Hematopoietic multipotent progenitor cell treated with erythropoietin and hydrocortisone succinate and interleukin-3 and kit ligand, for 15 days (in vitro differentiated cells): ENCODE measurements at regions not wholly inside any gene's neighbourhood (a gene's known extent, or its start where the extent isn't known, plus 50 kb on each side); places are given as distances from the start of the nearest gene placed in this dataset.

ENCODE experiments used
- DNase-seq: peaks from one replicate; pipeline ENCODE4 v3.0.0-alpha.2; 2015; ENCODE audit warnings: low spot score

DNA sequence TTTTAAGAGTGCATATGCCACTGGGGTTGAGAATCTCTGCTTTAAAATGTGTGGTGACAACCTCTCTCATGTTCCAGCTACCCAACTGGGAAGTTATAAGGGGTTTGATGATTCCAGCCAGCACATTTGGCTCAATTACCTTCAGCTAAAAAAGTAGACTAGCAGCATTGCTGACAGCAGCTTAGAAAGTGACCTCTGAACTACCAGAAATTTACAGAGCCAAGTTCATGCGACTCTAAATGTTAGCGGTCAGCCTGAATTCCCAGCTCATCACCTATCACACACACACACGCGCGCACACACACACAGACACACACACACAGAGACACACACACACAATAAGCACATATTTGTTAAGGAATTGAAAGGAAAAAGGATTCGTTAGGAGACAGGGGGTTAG, 377.5 kb downstream of the TMEM167A start:
- DNase-seq = no peak

DNA sequence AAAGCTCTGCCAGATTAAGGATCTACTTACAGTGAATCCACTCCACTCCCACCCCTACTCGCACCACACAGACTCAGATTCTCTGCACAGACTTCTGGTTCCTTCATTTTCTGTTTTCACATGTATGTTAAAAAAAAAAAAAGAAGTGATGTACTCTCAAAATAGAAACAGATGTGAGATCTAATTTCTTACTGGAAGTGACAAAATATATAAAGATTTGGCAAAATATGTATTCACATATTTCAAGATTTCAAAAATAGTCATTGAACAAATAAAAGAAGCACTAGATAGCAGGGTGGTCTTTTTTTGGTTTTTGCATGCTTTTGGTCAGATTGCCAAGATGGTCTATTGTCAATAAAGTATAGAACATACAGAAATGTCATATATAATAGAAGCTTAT, 379.2 kb downstream of the TMEM167A start:
- no peak for DNase-seq

DNA sequence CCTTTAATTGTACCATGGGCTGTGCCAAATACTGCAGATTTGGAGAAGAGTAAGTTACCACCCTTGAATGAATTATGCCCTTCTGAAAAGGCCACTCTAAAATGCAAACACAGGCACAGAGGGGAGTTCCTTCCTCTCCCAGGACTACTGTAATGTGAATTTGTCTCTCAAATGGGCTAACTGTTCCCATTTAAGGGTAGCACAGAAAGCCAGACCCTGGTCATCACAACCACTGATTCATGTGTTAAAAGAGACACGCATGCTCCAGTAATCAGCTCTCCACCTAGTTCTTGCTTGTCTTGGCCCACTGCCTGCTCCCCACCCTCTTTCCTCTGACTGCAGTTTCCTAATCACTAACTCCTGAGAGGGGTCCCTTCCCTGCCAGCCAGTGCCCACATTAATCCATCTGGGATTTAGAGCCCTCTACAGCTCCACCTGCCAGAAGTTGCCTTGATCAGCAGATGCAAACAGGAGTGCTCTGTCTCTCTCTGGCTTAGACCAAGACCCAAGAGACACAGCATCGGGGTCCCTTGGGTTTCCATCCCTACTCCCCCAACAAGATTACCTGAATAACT, 382.4 kb downstream of the TMEM167A start:
- no peak for DNase-seq

DNA sequence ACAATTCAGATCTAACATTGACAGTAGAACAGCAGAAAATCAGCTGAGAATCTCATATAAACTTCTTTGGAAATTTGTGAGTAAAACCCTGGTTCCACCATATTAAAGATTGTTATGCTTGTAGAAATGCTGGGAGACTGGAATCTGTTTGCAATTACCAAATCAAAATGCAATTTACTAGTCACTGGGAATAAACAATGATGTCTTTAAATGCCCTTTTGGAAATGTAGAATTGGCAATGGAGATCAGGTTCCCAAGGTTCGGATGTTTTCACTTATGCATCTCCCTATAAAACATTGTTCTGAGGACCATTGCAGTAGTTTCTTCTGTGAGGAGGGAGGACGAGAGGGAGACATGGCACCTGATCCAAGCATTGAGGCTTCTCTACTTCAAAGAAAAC, 384.4 kb downstream of the TMEM167A start:
- DNase-seq = no peak

DNA sequence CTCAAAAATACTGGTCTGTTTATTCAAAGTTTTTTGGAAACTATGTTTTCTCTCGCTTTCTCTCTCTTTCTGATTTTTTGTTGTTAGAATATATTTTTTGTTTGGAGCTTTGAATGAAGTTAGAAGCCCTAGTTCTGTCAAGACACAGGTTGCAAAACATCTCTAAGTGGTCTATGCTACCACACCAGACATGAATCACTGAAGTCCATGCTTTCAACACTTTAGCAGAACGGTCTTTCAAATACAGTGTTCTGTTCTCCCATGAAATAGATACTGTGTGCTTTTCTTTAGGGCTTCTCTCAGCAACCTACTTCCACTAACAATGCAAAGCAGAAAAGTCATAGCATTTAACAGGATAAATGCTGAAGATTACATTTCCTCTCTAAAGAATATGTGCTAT, 392.5 kb downstream of the TMEM167A start:
- DNase-seq = no peak

DNA sequence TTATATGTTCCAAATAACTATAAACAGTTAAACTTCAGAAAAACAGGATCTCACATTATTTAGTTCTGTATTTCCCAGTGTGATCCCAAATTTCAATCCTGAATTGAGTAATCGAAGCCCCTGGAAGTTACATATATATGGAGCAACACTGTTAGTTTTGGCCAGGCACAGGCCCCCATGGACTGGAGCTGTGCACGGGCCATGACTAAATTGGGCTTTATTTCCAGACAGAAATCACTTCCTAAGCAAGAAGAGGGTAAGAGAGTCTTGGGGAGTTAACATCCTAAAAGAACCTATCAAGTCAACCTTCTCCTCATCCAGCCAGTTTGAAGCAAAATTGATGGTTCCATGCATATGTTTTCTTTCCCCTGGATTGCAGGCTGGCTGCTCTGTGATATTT, 393.0 kb downstream of the TMEM167A start:
- no peak for DNase-seq

DNA sequence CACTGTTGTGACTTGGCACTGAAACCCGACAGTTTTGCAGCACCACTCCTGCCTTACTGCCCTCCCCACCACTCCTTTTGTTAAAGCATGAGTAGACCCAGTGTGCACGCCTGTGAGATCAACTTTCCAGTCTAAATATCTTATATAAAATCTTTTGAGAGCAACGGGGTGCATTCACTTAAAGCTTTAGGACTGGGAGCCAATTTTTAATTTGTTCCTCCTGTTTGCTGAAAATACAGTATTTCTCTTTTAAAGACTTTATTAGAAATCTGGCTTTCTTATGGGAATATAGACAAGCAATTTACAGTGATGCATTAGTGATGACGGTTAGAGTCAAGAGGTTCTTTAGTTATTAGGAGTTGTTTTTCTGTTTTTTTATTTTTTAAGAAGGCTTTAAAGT, 397.5 kb downstream of the TMEM167A start:
- no peak for DNase-seq

DNA sequence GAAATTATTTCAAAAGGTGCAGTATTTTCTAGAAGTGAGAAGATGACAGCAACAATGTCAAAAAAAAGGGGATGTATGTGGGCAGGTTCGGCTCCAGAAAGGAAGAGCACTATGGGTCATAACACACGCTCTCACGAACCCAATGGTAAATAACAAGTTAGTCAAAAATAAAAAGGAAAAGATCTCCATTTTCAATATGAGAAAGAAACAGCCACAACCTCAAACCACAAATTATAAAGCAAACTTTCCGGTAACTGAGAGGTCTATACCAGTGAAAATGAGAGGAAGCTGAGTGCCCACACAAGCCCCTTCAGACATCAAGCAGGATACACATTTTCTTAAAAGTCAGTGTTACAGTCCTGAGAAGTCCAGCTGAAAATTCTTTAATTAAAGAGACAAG, 398.5 kb upstream of the RPS23 start:
- DNase-seq = no peak

DNA sequence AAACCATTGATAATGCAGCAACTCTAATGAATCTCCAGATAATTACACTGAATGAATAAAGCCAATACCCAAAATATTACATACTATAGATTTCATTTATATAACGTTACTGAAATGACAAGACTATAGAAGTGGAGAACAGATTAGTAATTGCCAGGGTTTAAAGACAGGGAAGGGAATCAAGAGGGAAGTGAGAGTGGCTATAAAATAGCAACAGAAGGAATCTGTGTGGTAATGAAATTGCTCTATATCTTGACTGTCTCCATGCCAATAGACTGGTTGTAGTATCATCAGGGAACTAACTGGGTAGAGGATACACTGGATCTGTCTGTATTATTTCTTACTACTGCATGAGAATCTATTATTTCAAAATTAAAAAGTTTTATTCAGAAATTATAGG, 396.5 kb upstream of the RPS23 start:
- no peak for DNase-seq

DNA sequence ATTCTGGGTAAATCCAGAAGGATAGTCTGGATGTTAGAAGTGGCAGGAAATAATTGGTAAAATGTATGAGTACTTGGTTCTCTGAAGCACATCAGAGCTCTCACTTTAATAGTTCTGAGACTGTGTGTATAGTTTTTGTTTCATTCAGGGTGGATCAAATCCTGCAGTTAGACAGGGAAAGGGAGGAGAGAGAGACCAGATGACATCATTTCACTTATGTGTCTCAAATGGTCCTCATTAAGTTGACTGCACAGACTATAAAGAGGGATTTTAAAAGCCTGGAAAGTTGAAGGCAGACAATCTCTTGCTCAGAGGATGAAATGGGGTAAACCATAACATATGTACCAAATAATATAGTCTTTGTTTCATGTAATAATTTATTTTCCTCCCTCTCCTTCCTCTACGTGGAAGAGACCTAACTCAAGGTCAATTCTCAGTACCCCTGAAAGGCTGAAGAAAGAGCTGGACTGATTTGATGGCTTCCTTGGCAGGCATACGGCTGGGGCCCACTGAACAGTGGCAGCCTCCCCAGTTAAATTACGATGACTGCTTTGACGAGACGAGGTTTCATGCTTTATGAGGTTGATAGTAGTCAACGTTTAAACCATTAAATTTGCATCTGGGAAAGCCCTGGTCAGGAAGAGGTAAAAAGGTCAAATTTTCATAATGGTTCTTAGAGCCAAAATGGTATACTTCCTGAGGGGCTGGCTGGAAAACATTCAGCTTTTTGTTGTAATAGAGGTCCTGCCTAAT, 395.1 kb upstream of the RPS23 start:
- DNase-seq = no peak

DNA sequence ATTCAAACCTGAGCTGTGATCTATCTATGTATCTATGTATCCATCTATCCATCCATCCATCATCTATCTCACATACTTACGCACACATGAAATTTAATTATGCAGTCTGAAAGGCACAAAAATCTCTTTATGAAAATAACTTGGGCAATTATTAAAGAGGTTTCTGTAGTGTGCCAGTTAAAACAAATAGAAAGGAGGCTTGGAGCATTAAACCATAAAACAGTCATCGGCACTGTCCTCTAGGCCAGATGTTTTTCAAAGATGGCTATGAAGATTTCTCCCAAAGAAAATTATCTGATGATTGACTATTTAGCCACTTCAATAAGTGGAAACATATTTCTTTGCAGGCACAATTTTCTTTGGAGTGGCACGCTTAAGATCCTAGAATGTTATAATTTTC, 392.5 kb upstream of the RPS23 start:
- no peak for DNase-seq

DNA sequence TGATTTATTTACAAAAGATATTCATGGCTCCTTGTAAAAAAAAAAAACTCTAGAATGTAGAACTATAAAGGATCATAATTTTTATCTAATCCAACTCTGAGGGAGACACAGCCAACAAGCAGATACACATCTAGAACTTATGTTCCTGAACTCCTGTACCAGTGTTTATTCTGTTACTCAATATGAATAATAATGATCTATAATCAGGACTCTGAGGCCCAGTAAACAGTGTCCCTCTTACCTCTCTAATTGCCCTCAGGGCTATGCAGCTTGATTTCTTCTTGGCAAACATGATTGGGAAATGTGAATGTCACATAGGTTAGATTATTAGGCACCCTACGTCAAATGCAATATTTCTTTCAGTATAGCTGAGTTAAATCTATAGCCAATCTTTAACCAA, 391.6 kb upstream of the RPS23 start:
- DNase-seq = no peak

DNA sequence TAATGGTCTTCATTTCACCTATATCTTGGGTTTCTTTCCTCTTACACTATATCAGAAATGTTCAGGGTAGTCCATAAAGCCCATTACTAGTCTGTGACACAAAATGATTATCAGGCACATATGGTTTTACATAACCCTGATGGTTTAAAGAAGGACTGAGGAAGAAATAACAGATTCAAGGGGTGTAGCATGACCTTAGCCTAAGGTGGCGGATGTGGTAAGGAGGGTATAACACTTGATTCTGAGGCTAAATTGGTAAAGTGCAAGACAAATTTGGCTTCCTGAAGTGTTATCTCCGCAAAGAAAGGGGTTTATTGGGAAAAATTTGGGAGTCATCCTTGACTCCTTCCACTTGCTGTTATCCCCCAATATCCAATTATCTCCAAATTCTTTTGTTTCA, 388.2 kb upstream of the RPS23 start:
- no peak for DNase-seq

DNA sequence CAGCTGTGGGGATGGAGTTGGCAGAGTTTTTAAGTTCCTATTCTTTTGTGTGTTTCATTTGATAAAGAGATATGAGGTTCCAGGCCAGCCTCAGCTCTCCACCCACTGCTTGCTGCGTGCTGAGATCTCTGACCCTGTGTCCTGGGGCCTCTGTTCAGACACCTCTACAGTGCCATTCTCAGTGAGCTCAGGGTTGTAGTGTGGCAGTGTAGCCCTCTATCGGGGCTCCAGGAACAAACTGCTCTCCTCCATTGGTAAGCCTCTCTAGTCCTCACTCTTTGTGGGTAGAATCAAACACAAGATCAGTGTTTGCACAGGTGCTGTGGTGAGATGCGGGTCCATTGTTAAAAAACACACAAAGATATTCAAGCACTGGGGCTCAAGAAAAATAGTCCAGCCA, 386.6 kb upstream of the RPS23 start:
- no peak for DNase-seq

DNA sequence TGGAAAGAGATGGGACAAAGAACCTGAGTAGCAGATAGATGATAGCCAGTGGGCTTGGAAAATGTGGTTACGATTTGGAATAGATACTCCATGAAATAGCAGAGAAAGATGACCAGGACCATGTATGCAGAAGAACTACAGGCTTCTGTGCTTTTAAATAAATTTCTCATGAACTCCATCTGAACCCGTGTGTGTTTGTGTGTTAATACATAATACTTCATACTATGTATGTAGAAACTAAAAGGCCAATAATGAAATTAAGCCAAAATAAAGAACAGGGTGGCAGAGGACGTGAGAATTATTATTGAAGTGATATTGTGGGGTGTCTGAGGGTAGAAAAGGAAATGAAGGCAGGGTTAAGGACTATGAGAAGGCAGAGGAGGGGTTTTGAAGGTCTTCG, 385.1 kb upstream of the RPS23 start:
- no peak for DNase-seq

DNA sequence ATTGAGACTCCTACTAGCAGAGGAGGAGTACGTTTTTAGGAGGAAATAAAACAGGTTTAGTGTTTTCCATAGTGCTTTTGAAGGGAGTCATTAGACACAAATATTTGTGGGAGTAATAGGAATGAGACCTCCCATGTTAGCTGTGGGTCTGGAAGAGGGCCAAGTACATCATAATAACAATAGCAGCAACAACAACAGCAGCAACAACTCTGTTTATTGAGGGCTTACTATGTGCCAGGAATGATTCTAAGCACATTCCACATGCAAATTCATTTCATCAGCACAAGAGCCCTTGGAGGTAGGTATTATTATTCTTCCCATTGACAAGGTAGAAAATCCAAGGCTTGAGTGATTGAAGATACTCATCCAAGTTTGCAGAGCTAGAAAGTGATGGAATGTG, 384.2 kb upstream of the RPS23 start:
- no peak for DNase-seq

DNA sequence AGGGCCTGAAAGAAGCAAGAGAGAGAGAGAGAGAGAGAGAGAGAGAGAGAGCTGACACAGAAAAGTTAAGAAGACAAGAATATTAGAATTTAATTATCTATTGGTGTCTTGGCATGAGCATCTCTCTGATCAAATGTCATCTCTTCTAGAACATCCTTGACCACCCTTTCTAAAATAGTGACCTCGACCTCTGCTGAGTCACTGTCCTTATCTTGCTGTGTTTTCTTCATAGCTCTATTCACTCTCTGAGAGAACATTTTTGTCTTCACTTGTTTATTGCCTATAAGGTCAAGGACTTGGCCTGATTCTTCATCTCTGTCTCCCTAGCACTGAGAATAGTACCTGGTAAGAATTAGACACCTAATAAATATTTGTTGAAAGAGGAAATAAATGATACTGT, 383.8 kb upstream of the RPS23 start:
- no peak for DNase-seq

DNA sequence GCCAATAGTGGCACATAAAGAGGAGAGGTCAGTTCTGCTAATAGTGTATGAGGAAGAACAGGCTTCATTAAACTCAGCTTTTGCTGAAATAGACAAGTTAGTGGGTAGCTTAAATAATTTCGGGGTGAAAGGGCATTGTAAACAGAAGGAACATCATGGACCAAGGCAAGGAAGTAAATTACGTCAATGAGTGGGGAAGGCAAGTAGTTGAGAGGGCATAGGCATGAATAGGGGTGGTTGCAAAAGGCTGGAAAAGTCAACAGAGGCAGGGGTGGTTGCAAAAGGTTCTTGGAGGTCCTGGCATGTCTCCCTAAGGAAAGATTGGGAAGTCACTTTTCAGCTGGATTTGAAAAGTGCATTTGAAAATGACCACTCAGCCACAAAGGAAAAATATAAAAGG, 383.3 kb upstream of the RPS23 start:
- no peak for DNase-seq

DNA sequence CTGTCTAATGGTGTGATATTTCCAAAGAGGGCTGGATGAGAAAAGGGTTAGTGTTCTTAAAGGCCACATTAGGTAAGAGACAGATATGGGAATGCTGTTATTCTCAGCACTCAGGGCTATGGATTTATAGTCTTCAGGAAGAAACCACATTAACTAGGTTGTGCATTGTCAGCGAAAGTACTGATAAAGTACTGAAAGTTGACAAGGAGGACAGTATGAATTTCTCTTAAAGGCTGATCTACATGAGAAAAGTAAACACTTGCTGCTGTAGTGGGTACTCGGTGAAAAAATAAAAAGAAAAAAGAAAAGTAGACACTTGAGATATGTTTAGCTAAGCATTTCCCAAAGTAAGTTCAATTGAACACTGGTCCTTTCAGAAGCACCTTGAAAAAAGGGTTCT, 381.0 kb upstream of the RPS23 start:
- no peak for DNase-seq

DNA sequence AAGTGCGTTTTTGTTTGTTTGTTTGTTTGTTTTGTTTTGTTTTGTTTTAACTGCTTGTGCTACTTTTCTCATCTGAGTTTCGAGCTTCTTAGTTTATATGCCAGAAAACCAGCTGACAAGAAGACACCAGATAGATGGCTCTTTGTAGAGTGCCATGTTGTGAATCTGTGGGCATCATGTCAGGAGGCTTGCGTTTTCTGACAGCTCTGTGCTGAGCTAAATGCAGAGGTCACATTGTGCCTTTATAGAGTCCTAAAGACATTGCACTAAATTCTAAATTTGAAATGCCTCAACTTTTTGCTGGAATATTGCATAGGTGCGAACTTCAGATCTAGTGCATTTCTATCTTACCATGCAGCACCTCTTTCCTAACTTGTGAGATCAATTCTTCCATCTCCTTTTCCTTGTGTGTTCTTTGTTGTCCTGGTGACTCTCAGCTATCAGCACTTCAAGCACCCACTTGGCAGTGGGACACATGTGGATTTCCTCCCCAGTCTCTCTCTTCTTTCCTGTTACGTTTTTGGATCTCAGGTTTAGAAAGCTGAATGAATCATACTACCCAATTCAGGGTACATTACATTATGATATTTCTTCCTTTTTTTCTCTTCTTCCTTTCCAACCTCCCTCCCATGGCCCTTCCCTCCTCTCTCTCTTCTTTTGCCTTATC, 379.0 kb upstream of the RPS23 start:
- DNase-seq = no peak

DNA sequence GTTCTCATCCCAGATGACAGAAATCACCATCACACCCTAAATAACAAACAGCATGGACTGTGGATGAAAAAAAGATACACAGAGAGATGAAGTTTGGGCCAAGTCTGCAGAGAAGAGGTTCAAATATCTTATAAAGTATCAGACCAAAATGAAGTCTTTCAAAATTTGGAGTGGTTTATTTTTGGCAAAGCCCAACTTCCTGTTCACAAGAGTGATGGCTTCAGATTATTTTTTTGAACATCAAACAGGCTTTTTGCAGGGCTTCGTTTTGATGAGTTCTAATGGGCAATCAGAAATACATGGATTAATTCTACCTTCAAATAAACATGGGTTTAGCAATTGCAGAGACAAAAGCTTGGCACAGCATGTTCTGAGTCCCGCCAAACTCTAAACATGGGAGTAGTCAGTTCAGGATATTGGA, 378.2 kb upstream of the RPS23 start:
- no peak for DNase-seq

DNA sequence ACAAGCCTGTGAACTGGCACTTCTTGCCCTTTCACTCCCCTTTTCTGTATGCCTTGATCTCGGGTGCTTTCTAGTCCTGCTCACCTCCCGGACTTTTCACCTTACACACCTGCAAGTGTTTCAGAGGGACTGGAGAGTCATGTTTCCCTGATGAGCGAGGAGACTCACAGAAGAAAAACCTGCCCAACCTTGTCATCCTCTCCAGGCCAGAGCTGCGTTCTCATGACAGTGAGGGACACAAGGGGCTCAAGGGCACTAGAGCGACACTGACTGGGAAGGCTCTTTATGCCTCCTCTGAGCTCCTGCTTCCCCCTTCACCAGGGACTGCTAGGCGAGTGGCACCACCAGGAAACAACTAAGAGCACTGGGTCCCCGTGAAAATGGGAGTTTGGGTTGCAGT, 376.9 kb upstream of the RPS23 start:
- DNase-seq = no peak

DNA sequence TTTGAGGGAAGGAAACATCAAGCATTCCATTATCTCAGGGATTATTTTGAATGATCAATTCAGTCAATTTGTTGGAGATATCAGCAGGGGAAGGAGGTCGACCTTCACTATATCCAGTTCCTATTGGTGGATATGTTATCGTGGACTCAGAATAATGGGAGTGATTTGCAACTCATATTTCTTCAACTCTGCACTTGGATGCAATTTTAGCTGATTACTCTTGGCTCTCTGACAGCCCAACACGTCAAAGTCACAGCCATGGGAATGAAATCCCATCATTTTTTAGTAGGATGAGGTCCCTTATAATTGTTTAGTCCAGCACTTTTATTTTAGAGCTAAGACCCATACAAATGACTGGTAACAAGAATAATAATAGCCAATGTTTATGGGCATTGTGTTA, 371.8 kb upstream of the RPS23 start:
- no peak for DNase-seq

DNA sequence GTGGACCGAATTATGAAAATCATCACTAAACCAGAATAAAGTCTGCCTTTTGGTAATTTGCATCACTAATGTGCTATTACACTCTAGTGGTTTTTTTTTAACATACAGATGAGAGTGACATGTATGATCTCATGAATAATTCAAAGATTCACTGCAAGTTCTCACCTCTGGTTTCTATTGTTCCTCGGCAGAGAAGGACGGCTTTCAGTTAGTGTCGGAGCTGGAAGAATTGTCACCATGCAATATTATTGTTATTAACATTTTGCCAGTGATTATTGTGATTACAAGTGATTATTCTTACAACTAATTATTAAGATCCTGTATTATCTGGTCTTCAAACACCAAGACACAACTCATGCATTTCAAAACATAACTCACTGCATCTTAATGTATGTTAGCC, 366.6 kb upstream of the RPS23 start:
- no peak for DNase-seq
